Colonic mucosa (tissue), 4 donors: ENCODE measurements at regions not wholly inside any gene's neighbourhood (a gene's known extent, or its start where the extent isn't known, plus 50 kb on each side); places are given as distances from the start of the nearest gene placed in this dataset.

Experiments
- DNase-seq: peaks from one replicate; pipeline ENCODE4 v3.0.0-alpha.2; 2020
- H3K27ac ChIP-seq: fragments of 200-600 bp; one replicate; pipeline ENCODE4 v1.8.0; 2021
- H3K27me3 ChIP-seq: fragments of 200-600 bp; one replicate; pipeline ENCODE4 v1.8.0; 2021
- H3K36me3 ChIP-seq: fragments of 200-600 bp; one replicate; pipeline ENCODE4 v1.8.0; 2021
- H3K4me1 ChIP-seq: fragments of 200-600 bp; one replicate; pipeline ENCODE4 v1.8.0; 2021; ENCODE audit warnings: mild to moderate bottlenecking
- H3K4me3 ChIP-seq: fragments of 200-600 bp; one replicate; pipeline ENCODE4 v1.8.0; 2021
- H3K9ac ChIP-seq, 2 donors: one replicate each; pipeline ENCODE4 v1.7.0; 2013; ENCODE audit warnings: control low read depth in 2 of 2, low read depth in 2 of 2, low read length in 2 of 2
- H3K9me3 ChIP-seq: fragments of 200-600 bp; one replicate; pipeline ENCODE4 v1.8.0; 2021
- CTCF ChIP-seq: fragments of 200-600 bp; IDR thresholded peaks from one replicate; pipeline ENCODE4 v1.8.0; 2022; ENCODE audit warnings: antibody characterized with exemption, mild to moderate bottlenecking
- intact Hi-C: fragments of 100-400 bp; cut with DNase I; formaldehyde crosslinking; loops from one replicate; pipeline ENCODE4 v1.14.1; 2022
- donor health status: healthy.
- donor health status: DM: no; HTN: no; CAD: no.
- donor health status: DM: no; HTN: no; CAD: no.

GRCh38 chr3:70646635-70647034 lies 334.2 kb upstream of the MDFIC2 start:
- H3K4me1 ChIP-seq, result no peaks in the 10 kb centered on the region
- no peak overlapping the region for H3K4me3 ChIP-seq
- intact Hi-C loops, result no loop called here
- H3K27ac ChIP-seq, result no peak overlapping the region
- H3K27me3 ChIP-seq, result no peaks in the 10 kb centered on the region
- TF ChIP-seq CTCF, result no peak
- H3K9ac ChIP-seq, result no peak overlapping the region
- DNase-seq, result no peak
- no peaks in the 10 kb centered on the region for H3K36me3 ChIP-seq
- no peaks in the 10 kb centered on the region for H3K9me3 ChIP-seq

GRCh38 chr3:70640481-70640880 lies 328.0 kb upstream of the MDFIC2 start:
- Histone ChIP-seq H3K27me3 (no peaks in the 10 kb centered on the region), H3K9me3 (no peaks in the 10 kb centered on the region), H3K4me3 (no peak overlapping the region), H3K36me3 (no peaks in the 10 kb centered on the region), H3K9ac (no peak overlapping the region), H3K4me1 (no peaks in the 10 kb centered on the region), H3K27ac (no peak overlapping the region)
- DNase-seq, result no peak
- intact Hi-C loops, result no loop called here
- TF ChIP-seq CTCF, result no peak

- intact Hi-C loops, result no loop called here
- Histone ChIP-seq H3K9me3 (no peaks in the 10 kb centered on the region), H3K9ac (no peak overlapping the region), H3K4me3 (no peak overlapping the region), H3K36me3 (no peaks in the 10 kb centered on the region), H3K27me3 (no peaks in the 10 kb centered on the region), H3K4me1 (no peaks in the 10 kb centered on the region), H3K27ac (no peak overlapping the region)
- no peak for TF ChIP-seq CTCF
- no peak for DNase-seq
Measured at GRCh38 chr3:70635301-70635700, 322.9 kb upstream of the MDFIC2 start.

- no peak overlapping the region for H3K9ac ChIP-seq
- no peak for TF ChIP-seq CTCF
- no peaks in the 10 kb centered on the region for H3K4me1 ChIP-seq
- no peaks in the 10 kb centered on the region for H3K9me3 ChIP-seq
- H3K27me3 ChIP-seq, result no peaks in the 10 kb centered on the region
- H3K27ac ChIP-seq, result no peak overlapping the region
- intact Hi-C loops, result no loop called here
- H3K36me3 ChIP-seq, result no peaks in the 10 kb centered on the region
- DNase-seq, result no peak
- H3K4me3 ChIP-seq, result no peak overlapping the region
Measured at GRCh38 chr3:70631716-70632307, 319.4 kb upstream of the MDFIC2 start.

GRCh38 chr3:70621451-70621850 lies 309.0 kb upstream of the MDFIC2 start:
- no peak for DNase-seq
- TF ChIP-seq CTCF, result no peak
- no peaks in the 10 kb centered on the region for H3K27me3 ChIP-seq
- H3K9ac ChIP-seq, result no peak overlapping the region
- no peak overlapping the region for H3K27ac ChIP-seq
- no peaks in the 10 kb centered on the region for H3K9me3 ChIP-seq
- no peak overlapping the region for H3K4me3 ChIP-seq
- H3K36me3 ChIP-seq, result no peaks in the 10 kb centered on the region
- H3K4me1 ChIP-seq, result no peaks in the 10 kb centered on the region
- intact Hi-C loops, result no loop called here
